ENCODE measurements at regions not wholly inside any gene's neighbourhood (a gene's known extent, or its start where the extent isn't known, plus 50 kb on each side); places are given as distances from the start of the nearest gene placed in this dataset.

DNA sequence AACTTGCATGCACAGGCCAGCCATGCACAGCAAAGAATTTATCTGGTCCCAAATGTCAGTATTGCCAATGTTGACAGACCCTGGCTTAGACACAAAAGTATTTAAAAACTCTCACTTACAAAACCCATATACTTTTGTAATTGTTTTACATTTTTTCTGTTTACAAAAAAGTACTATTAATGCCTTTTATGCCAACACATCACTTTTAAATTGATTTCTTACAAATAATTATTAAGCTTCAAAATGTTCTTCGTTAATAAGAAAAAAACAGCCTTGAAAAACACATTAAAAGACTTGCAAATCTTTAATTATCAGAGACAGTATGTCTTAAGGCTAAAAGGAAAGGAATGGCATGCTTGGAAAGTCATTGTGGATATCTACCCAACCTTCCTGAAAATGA lies 181.3 kb upstream of the TWIST2 start:
- TF ChIP-seq, protein P1, sequence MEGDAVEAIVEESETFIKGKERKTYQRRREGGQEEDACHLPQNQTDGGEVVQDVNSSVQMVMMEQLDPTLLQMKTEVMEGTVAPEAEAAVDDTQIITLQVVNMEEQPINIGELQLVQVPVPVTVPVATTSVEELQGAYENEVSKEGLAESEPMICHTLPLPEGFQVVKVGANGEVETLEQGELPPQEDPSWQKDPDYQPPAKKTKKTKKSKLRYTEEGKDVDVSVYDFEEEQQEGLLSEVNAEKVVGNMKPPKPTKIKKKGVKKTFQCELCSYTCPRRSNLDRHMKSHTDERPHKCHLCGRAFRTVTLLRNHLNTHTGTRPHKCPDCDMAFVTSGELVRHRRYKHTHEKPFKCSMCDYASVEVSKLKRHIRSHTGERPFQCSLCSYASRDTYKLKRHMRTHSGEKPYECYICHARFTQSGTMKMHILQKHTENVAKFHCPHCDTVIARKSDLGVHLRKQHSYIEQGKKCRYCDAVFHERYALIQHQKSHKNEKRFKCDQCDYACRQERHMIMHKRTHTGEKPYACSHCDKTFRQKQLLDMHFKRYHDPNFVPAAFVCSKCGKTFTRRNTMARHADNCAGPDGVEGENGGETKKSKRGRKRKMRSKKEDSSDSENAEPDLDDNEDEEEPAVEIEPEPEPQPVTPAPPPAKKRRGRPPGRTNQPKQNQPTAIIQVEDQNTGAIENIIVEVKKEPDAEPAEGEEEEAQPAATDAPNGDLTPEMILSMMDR (tag by site-specific recombination; IDR thresholded peaks at IDR 0.05), result no peak
- TF ChIP-seq, protein P2, sequence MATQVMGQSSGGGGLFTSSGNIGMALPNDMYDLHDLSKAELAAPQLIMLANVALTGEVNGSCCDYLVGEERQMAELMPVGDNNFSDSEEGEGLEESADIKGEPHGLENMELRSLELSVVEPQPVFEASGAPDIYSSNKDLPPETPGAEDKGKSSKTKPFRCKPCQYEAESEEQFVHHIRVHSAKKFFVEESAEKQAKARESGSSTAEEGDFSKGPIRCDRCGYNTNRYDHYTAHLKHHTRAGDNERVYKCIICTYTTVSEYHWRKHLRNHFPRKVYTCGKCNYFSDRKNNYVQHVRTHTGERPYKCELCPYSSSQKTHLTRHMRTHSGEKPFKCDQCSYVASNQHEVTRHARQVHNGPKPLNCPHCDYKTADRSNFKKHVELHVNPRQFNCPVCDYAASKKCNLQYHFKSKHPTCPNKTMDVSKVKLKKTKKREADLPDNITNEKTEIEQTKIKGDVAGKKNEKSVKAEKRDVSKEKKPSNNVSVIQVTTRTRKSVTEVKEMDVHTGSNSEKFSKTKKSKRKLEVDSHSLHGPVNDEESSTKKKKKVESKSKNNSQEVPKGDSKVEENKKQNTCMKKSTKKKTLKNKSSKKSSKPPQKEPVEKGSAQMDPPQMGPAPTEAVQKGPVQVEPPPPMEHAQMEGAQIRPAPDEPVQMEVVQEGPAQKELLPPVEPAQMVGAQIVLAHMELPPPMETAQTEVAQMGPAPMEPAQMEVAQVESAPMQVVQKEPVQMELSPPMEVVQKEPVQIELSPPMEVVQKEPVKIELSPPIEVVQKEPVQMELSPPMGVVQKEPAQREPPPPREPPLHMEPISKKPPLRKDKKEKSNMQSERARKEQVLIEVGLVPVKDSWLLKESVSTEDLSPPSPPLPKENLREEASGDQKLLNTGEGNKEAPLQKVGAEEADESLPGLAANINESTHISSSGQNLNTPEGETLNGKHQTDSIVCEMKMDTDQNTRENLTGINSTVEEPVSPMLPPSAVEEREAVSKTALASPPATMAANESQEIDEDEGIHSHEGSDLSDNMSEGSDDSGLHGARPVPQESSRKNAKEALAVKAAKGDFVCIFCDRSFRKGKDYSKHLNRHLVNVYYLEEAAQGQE (tag by site-specific recombination; IDR thresholded peaks at IDR 0.05), result no peak
- TF ChIP-seq, protein P3, sequence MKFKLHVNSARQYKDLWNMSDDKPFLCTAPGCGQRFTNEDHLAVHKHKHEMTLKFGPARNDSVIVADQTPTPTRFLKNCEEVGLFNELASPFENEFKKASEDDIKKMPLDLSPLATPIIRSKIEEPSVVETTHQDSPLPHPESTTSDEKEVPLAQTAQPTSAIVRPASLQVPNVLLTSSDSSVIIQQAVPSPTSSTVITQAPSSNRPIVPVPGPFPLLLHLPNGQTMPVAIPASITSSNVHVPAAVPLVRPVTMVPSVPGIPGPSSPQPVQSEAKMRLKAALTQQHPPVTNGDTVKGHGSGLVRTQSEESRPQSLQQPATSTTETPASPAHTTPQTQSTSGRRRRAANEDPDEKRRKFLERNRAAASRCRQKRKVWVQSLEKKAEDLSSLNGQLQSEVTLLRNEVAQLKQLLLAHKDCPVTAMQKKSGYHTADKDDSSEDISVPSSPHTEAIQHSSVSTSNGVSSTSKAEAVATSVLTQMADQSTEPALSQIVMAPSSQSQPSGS (tag by site-specific recombination; IDR thresholded peaks at IDR 0.05; ENCODE audit: low read depth), result no peak
- TF ChIP-seq, protein P4, sequence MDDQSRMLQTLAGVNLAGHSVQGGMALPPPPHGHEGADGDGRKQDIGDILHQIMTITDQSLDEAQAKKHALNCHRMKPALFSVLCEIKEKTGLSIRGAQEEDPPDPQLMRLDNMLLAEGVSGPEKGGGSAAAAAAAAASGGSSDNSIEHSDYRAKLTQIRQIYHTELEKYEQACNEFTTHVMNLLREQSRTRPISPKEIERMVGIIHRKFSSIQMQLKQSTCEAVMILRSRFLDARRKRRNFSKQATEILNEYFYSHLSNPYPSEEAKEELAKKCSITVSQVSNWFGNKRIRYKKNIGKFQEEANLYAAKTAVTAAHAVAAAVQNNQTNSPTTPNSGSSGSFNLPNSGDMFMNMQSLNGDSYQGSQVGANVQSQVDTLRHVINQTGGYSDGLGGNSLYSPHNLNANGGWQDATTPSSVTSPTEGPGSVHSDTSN (CRISPR knock-in tag; IDR thresholded peaks at IDR 0.05), result no peak
- TF ChIP-seq, protein P5, sequence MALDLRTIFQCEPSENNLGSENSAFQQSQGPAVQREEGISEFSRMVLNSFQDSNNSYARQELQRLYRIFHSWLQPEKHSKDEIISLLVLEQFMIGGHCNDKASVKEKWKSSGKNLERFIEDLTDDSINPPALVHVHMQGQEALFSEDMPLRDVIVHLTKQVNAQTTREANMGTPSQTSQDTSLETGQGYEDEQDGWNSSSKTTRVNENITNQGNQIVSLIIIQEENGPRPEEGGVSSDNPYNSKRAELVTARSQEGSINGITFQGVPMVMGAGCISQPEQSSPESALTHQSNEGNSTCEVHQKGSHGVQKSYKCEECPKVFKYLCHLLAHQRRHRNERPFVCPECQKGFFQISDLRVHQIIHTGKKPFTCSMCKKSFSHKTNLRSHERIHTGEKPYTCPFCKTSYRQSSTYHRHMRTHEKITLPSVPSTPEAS (tag by site-specific recombination; IDR thresholded peaks at IDR 0.05), result no peak
- TF ChIP-seq, protein P6, sequence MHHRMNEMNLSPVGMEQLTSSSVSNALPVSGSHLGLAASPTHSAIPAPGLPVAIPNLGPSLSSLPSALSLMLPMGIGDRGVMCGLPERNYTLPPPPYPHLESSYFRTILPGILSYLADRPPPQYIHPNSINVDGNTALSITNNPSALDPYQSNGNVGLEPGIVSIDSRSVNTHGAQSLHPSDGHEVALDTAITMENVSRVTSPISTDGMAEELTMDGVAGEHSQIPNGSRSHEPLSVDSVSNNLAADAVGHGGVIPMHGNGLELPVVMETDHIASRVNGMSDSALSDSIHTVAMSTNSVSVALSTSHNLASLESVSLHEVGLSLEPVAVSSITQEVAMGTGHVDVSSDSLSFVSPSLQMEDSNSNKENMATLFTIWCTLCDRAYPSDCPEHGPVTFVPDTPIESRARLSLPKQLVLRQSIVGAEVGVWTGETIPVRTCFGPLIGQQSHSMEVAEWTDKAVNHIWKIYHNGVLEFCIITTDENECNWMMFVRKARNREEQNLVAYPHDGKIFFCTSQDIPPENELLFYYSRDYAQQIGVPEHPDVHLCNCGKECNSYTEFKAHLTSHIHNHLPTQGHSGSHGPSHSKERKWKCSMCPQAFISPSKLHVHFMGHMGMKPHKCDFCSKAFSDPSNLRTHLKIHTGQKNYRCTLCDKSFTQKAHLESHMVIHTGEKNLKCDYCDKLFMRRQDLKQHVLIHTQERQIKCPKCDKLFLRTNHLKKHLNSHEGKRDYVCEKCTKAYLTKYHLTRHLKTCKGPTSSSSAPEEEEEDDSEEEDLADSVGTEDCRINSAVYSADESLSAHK (tag by site-specific recombination; IDR thresholded peaks at IDR 0.05), result no peak
